GM12878 (cell line): ENCODE measurements at regions not wholly inside any gene's neighbourhood (a gene's known extent, or its start where the extent isn't known, plus 50 kb on each side); places are given as distances from the start of the nearest gene placed in this dataset.

ENCODE experiments used
- ATAC-seq: fragments of 200-7000 bp; cut with Tn5 transposase; 3 replicates; pipeline ENCODE4 v1.9.1; 2020; ENCODE audit warnings: mild to moderate bottlenecking, moderate library complexity
- BruUV-seq: library from RNA; stranded (reverse); fragments of 400-500 nt; replicated peaks from 2 replicates; lab custom pipeline; 2021; lab: Mats Ljungman, UMichigan
- CTCF ChIA-PET: fragments of 300-600 bp; sonication (Branson Sonifier 250); formaldehyde crosslinking; extraction: SDS; loops from one replicate; lab custom pipeline; 2021; ENCODE audit warnings: inconsistent platforms; lab: Yijun Ruan, JAX
- POLR2A ChIA-PET: fragments of 350-600 bp; formaldehyde crosslinking; extraction: SDS; loops from one replicate; lab custom pipeline; 2021; ENCODE audit warnings: inconsistent platforms; lab: Charles Lee
- RAD21 ChIA-PET: fragments of 300-600 bp; sonication (Branson Sonifier 250); formaldehyde crosslinking; loops from one replicate; lab custom pipeline; 2023; ENCODE audit warnings: antibody characterized with exemption; ENCODE audit not compliant: unreplicated experiment; lab: Charles Lee
- SMC1A ChIA-PET: fragments of 300-600 bp; sonication (Branson Sonifier 250); formaldehyde crosslinking; loops from one replicate; lab custom pipeline; 2023; ENCODE audit not compliant: unreplicated experiment, uncharacterized antibody; lab: Charles Lee
- DNase-seq: peaks from one replicate; pipeline ENCODE4 v3.0.0-alpha.2; 2011; ENCODE audit warnings: low read depth, low spot score
- FAIRE-seq: peaks from 3 replicates; lab custom pipeline; 2011; peaks lifted over from hg19 to GRCh38; lab: Jason Lieb, UNC
- H2AFZ ChIP-seq: 2 replicates; pipeline ENCODE4 v1.6.0; 2011; ENCODE audit warnings: low read depth, low read length, control low read depth; ENCODE audit not compliant: control insufficient read depth
- H3K27ac ChIP-seq: 2 replicates; pipeline ENCODE4 v1.5.1; 2011; ENCODE audit warnings: control low read depth; ENCODE audit not compliant: control insufficient read depth, insufficient read depth
- H3K27me3 ChIP-seq, 2 experiments: replicated peaks in 1 of 2; 2 replicates each; pipeline versions ENCODE4 v1.6.0 to v1.6.1; 2011; ENCODE audit warnings: low read length in 1 of 2; ENCODE audit not compliant: control insufficient read depth in 2 of 2, insufficient read depth in 2 of 2
- H3K36me3 ChIP-seq, 2 experiments: 2 replicates each; pipeline ENCODE4 v1.5.1; 2011; ENCODE audit warnings: low read length in 1 of 2; ENCODE audit not compliant: control insufficient read depth in 2 of 2, insufficient read depth in 2 of 2
- H3K4me1 ChIP-seq: 2 replicates; pipeline ENCODE4 v1.6.1; 2011; ENCODE audit warnings: mild to moderate bottlenecking, low read length, moderate library complexity, mixed read lengths; ENCODE audit not compliant: control insufficient read depth, insufficient read depth
- H3K4me2 ChIP-seq: 2 replicates; pipeline ENCODE4 v1.6.0; 2011; ENCODE audit warnings: control low read depth; ENCODE audit not compliant: control insufficient read depth, insufficient read depth
- H3K4me3 ChIP-seq: fragments of 200-600 bp; sonication (generic); 2 replicates; pipeline ENCODE4 v1.5.1; 2016
- H3K79me2 ChIP-seq: 2 replicates; pipeline ENCODE4 v1.6.0; 2011; ENCODE audit warnings: low read length; ENCODE audit not compliant: control insufficient read depth, insufficient read depth
- H3K9ac ChIP-seq: 2 replicates; pipeline ENCODE4 v1.8.0; 2011; ENCODE audit warnings: low read length, control low read depth, mixed read lengths; ENCODE audit not compliant: control insufficient read depth, insufficient read depth
- H3K9me3 ChIP-seq: replicated peaks from 3 replicates; pipeline ENCODE4 v1.5.1; 2011; ENCODE audit warnings: mild to moderate bottlenecking, low read length; ENCODE audit not compliant: control insufficient read depth, insufficient read depth
- H4K20me1 ChIP-seq: 2 replicates; pipeline ENCODE4 v1.6.0; 2011; ENCODE audit not compliant: control insufficient read depth, insufficient read depth
- CHD2 ChIP-seq: IDR thresholded peaks from 2 replicates; pipeline ENCODE4 v1.6.1; 2011; ENCODE audit warnings: low read depth, low read length, improper control_type of control experiment, borderline replicate concordance
- CHD4 ChIP-seq: fragments of 200-600 bp; sonication (generic); IDR thresholded peaks from 2 replicates; pipeline ENCODE4 v1.6.1; 2016; ENCODE audit warnings: mild to moderate bottlenecking
- E2F8 ChIP-seq: fragments of 450-650 bp; IDR thresholded peaks from 2 replicates; pipeline ENCODE4 v1.6.1; 2018; ENCODE audit warnings: mild to moderate bottlenecking, low read depth, moderate library complexity; ENCODE audit not compliant: partially characterized antibody
- EP300 ChIP-seq, 2 experiments: fragments of 150-350 bp in 1 of 2; IDR thresholded peaks; 2 replicates each; pipeline ENCODE4 v1.6.1; 2011 to 2012; ENCODE audit warnings: low read depth in 2 of 2, low read length in 2 of 2, borderline replicate concordance in 1 of 2, improper control_type of control experiment in 1 of 2, inconsistent platforms in 1 of 2; ENCODE audit not compliant: control insufficient read depth in 1 of 2
- HDAC2 ChIP-seq: fragments of 200-600 bp; sonication (generic); IDR thresholded peaks from 2 replicates; pipeline ENCODE4 v1.6.1; 2017
- HDGF ChIP-seq: fragments of 450-650 bp; IDR thresholded peaks from 2 replicates; pipeline ENCODE4 v1.6.1; 2016; ENCODE audit warnings: antibody characterized with exemption
- MYC ChIP-seq: IDR thresholded peaks from 2 replicates; pipeline ENCODE4 v1.6.1; 2011; ENCODE audit warnings: mild to moderate bottlenecking, low read length, moderate library complexity, inconsistent platforms; ENCODE audit not compliant: insufficient read depth, insufficient replicate concordance, insufficient read length, severe bottlenecking
- NFXL1 ChIP-seq: fragments of 450-650 bp; IDR thresholded peaks from 2 replicates; pipeline ENCODE4 v1.6.1; 2017; ENCODE audit warnings: antibody characterized with exemption, mild to moderate bottlenecking, borderline replicate concordance
- NR2C1 ChIP-seq: fragments of 450-650 bp; IDR thresholded peaks from 2 replicates; pipeline ENCODE4 v1.6.1; 2017; ENCODE audit warnings: antibody characterized with exemption, mild to moderate bottlenecking, moderate library complexity
- NR2C2 ChIP-seq: IDR thresholded peaks from 2 replicates; pipeline ENCODE4 v1.6.1; 2011; ENCODE audit warnings: borderline replicate concordance, low read depth; ENCODE audit not compliant: control insufficient read depth, insufficient read length
- NRF1 ChIP-seq: conservative IDR thresholded peaks from 2 replicates; pipeline ENCODE4 v1.6.1; 2011; ENCODE audit warnings: mild to moderate bottlenecking, low read depth, low read length, improper control_type of control experiment
- RAD21 ChIP-seq: IDR thresholded peaks from 2 replicates; pipeline ENCODE4 v1.6.1; 2011; ENCODE audit warnings: mild to moderate bottlenecking, low read depth, low read length, moderate library complexity; ENCODE audit not compliant: insufficient read depth
- RBBP5 ChIP-seq: fragments of 200-600 bp; sonication (generic); conservative IDR thresholded peaks from 2 replicates; pipeline ENCODE4 v1.6.1; 2016
- RUNX3 ChIP-seq: IDR thresholded peaks from 2 replicates; pipeline ENCODE4 v1.6.1; 2012; ENCODE audit warnings: low read length, inconsistent platforms
- SMAD1 ChIP-seq: fragments of 450-650 bp; IDR thresholded peaks from 2 replicates; pipeline ENCODE4 v1.6.1; 2018; ENCODE audit warnings: mild to moderate bottlenecking, low read depth; ENCODE audit not compliant: partially characterized antibody
- SREBF2 ChIP-seq: IDR thresholded peaks from 2 replicates; pipeline ENCODE4 v1.6.1; 2012; ENCODE audit warnings: mild to moderate bottlenecking, low read length
- TAF1 ChIP-seq: IDR thresholded peaks from 2 replicates; pipeline ENCODE4 v1.6.1; 2011; ENCODE audit warnings: mild to moderate bottlenecking, low read depth, low read length, borderline replicate concordance
- TARDBP ChIP-seq: IDR thresholded peaks from 2 replicates; pipeline ENCODE4 v1.6.1; 2016; ENCODE audit warnings: borderline replicate concordance
- WRNIP1 ChIP-seq: IDR thresholded peaks from 2 replicates; pipeline ENCODE4 v1.6.1; 2011; ENCODE audit warnings: low read depth, low read length, improper control_type of control experiment, borderline replicate concordance
- WGBS: methylation state at CpG from one replicate; pipeline ENCODE4 v1.1.6; 2016; ENCODE audit warnings: low lambda C conversion rate; ENCODE audit not compliant: insufficient replicate concordance, insufficient coverage; ENCODE audit errors: missing lambda C conversion rate; 5-methylcytosine and 5-hydroxymethylcytosine counted together
- in situ Hi-C: fragments of 300-500 bp; cut with MboI; formaldehyde crosslinking; loops from 9 replicates; pipeline ENCODE4 v1.14.3; 2018; ENCODE audit warnings: mixed read lengths
- intact Hi-C: fragments of 100-400 bp; cut with micrococcal nuclease; formaldehyde crosslinking; loops from one replicate; pipeline ENCODE4 v1.14.2; 2022; ENCODE audit not compliant: unreplicated experiment

GRCh38 chr7:125090596-125090995 is 161.0 kb upstream of the POT1 start:
- POLR2A ChIA-PET, result no interaction called here
- H3K4me2 ChIP-seq, result no peak overlapping the region
- H3K4me1 ChIP-seq, result no peaks in the 10 kb centered on the region
- no peaks in the 10 kb centered on the region for H3K79me2 ChIP-seq
- CTCF ChIA-PET, result no interaction called here
- no peak for ATAC-seq
- 23% methylated on average over 3 of the region's 3 CpGs for WGBS
- intact Hi-C loops, result no loop called here
- H3K36me3 ChIP-seq, result no peaks in the 10 kb centered on the region
- H3K4me3 ChIP-seq, result no peak overlapping the region
- DNase-seq, result no peak
- no peak for FAIRE-seq
- SMC1A ChIA-PET, result no interaction called here
- no peak overlapping the region for H3K27ac ChIP-seq
- BruUV-seq, result no TSS peak
- in situ Hi-C loops, result no loop called here
- RAD21 ChIA-PET, result no interaction called here
- H3K9ac ChIP-seq, result no peak overlapping the region
- no peaks in the 10 kb centered on the region for H3K9me3 ChIP-seq
- H4K20me1 ChIP-seq, result no peaks in the 10 kb centered on the region
- H2AFZ ChIP-seq, result no peak overlapping the region
- no peaks in the 10 kb centered on the region for H3K27me3 ChIP-seq
- TF ChIP-seq MYC (no peak), CHD4 (no peak), NRF1 (no peak)

GRCh38 chr7:125089171-125089570 is 159.5 kb upstream of the POT1 start:
- H3K9me3 ChIP-seq, result no peaks in the 10 kb centered on the region
- RAD21 ChIA-PET, result no interaction called here
- no peak overlapping the region for H3K4me2 ChIP-seq
- in situ Hi-C loops, result no loop called here
- FAIRE-seq (no peak), DNase-seq (no peak), ATAC-seq (no peak)
- intact Hi-C loops, result no loop called here
- no peaks in the 10 kb centered on the region for H3K36me3 ChIP-seq
- H4K20me1 ChIP-seq, result no peaks in the 10 kb centered on the region
- H3K9ac ChIP-seq, result no peak overlapping the region
- BruUV-seq, result no TSS peak
- no peaks in the 10 kb centered on the region for H3K27me3 ChIP-seq
- no peak overlapping the region for H3K27ac ChIP-seq
- no peak for TF ChIP-seq EP300 (IDR thresholded peaks at IDR 0.05; ENCODE audit: borderline replicate concordance in 1 of 2, control insufficient read depth in 1 of 2, low read depth in 2 of 2, low read length in 2 of 2)
- TF ChIP-seq NFXL1, result no peak
- TF ChIP-seq E2F8, result no peak
- TF ChIP-seq TAF1, result no peak
- TF ChIP-seq HDGF, result no peak
- no peak for TF ChIP-seq HDAC2
- TF ChIP-seq NR2C1, result no peak
- TF ChIP-seq SMAD1, result no peak
- no peak for TF ChIP-seq RAD21
- TF ChIP-seq RUNX3, result no peak
- no peak for TF ChIP-seq NR2C2
- TF ChIP-seq SREBF2, result no peak
- TF ChIP-seq TARDBP, result no peak
- no peak for TF ChIP-seq RBBP5
- TF ChIP-seq WRNIP1, result no peak
- TF ChIP-seq CHD2, result no peak
- no peaks in the 10 kb centered on the region for H3K4me1 ChIP-seq
- no peaks in the 10 kb centered on the region for H3K79me2 ChIP-seq
- H2AFZ ChIP-seq, result no peak overlapping the region
- CTCF ChIA-PET, result no interaction called here
- 0% methylated on average over 3 of the region's 3 CpGs for WGBS
- POLR2A ChIA-PET, result no interaction called here
- SMC1A ChIA-PET, result no interaction called here
- H3K4me3 ChIP-seq, result no peak overlapping the region
